GM12878 (cell line): ENCODE measurements at regions not wholly inside any gene's neighbourhood (a gene's known extent, or its start where the extent isn't known, plus 50 kb on each side); places are given as distances from the start of the nearest gene placed in this dataset.
A peak's percentile ranks its signal among the peaks of the same experiment; 100 is the strongest.

ENCODE experiments used
- ATAC-seq: fragments of 200-7000 bp; cut with Tn5 transposase; 3 replicates; pipeline ENCODE4 v1.9.1; 2020; ENCODE audit warnings: mild to moderate bottlenecking, moderate library complexity
- BruUV-seq: library from RNA; stranded (reverse); fragments of 400-500 nt; replicated peaks from 2 replicates; lab custom pipeline; 2021; lab: Mats Ljungman, UMichigan
- CTCF ChIA-PET: fragments of 300-600 bp; sonication (Branson Sonifier 250); formaldehyde crosslinking; extraction: SDS; loops from one replicate; lab custom pipeline; 2021; ENCODE audit warnings: inconsistent platforms; lab: Yijun Ruan, JAX
- POLR2A ChIA-PET: fragments of 350-600 bp; formaldehyde crosslinking; extraction: SDS; loops from one replicate; lab custom pipeline; 2021; ENCODE audit warnings: inconsistent platforms; lab: Charles Lee
- RAD21 ChIA-PET: fragments of 300-600 bp; sonication (Branson Sonifier 250); formaldehyde crosslinking; loops from one replicate; lab custom pipeline; 2023; ENCODE audit warnings: antibody characterized with exemption; ENCODE audit not compliant: unreplicated experiment; lab: Charles Lee
- SMC1A ChIA-PET: fragments of 300-600 bp; sonication (Branson Sonifier 250); formaldehyde crosslinking; loops from one replicate; lab custom pipeline; 2023; ENCODE audit not compliant: unreplicated experiment, uncharacterized antibody; lab: Charles Lee
- DNase-seq: peaks from one replicate; pipeline ENCODE4 v3.0.0-alpha.2; 2011; ENCODE audit warnings: low read depth, low spot score
- FAIRE-seq: peaks from 3 replicates; lab custom pipeline; 2011; peaks lifted over from hg19 to GRCh38; lab: Jason Lieb, UNC
- H2AFZ ChIP-seq: 2 replicates; pipeline ENCODE4 v1.6.0; 2011; ENCODE audit warnings: low read depth, low read length, control low read depth; ENCODE audit not compliant: control insufficient read depth
- H3K27ac ChIP-seq: 2 replicates; pipeline ENCODE4 v1.5.1; 2011; ENCODE audit warnings: control low read depth; ENCODE audit not compliant: control insufficient read depth, insufficient read depth
- H3K27me3 ChIP-seq, 2 experiments: replicated peaks in 1 of 2; 2 replicates each; pipeline versions ENCODE4 v1.6.0 to v1.6.1; 2011; ENCODE audit warnings: low read length in 1 of 2; ENCODE audit not compliant: control insufficient read depth in 2 of 2, insufficient read depth in 2 of 2
- H3K36me3 ChIP-seq, 2 experiments: 2 replicates each; pipeline ENCODE4 v1.5.1; 2011; ENCODE audit warnings: low read length in 1 of 2; ENCODE audit not compliant: control insufficient read depth in 2 of 2, insufficient read depth in 2 of 2
- H3K4me1 ChIP-seq: 2 replicates; pipeline ENCODE4 v1.6.1; 2011; ENCODE audit warnings: mild to moderate bottlenecking, low read length, moderate library complexity, mixed read lengths; ENCODE audit not compliant: control insufficient read depth, insufficient read depth
- H3K4me2 ChIP-seq: 2 replicates; pipeline ENCODE4 v1.6.0; 2011; ENCODE audit warnings: control low read depth; ENCODE audit not compliant: control insufficient read depth, insufficient read depth
- H3K4me3 ChIP-seq: fragments of 200-600 bp; sonication (generic); 2 replicates; pipeline ENCODE4 v1.5.1; 2016
- H3K79me2 ChIP-seq: 2 replicates; pipeline ENCODE4 v1.6.0; 2011; ENCODE audit warnings: low read length; ENCODE audit not compliant: control insufficient read depth, insufficient read depth
- H3K9ac ChIP-seq: 2 replicates; pipeline ENCODE4 v1.8.0; 2011; ENCODE audit warnings: low read length, control low read depth, mixed read lengths; ENCODE audit not compliant: control insufficient read depth, insufficient read depth
- H3K9me3 ChIP-seq: replicated peaks from 3 replicates; pipeline ENCODE4 v1.5.1; 2011; ENCODE audit warnings: mild to moderate bottlenecking, low read length; ENCODE audit not compliant: control insufficient read depth, insufficient read depth
- H4K20me1 ChIP-seq: 2 replicates; pipeline ENCODE4 v1.6.0; 2011; ENCODE audit not compliant: control insufficient read depth, insufficient read depth
- BACH1 ChIP-seq: fragments of 450-650 bp; IDR thresholded peaks from 2 replicates; pipeline ENCODE4 v1.6.1; 2017; ENCODE audit warnings: mild to moderate bottlenecking, borderline replicate concordance
- BHLHE40 ChIP-seq, 2 experiments: fragments of 450-650 bp in 1 of 2; IDR thresholded peaks; 2 replicates each; pipeline ENCODE4 v1.6.1; 2011 to 2017; ENCODE audit warnings: low read depth in 2 of 2, borderline replicate concordance in 1 of 2, improper control_type of control experiment in 1 of 2, low read length in 1 of 2, mild to moderate bottlenecking in 1 of 2
- BRCA1 ChIP-seq: IDR thresholded peaks from 2 replicates; pipeline ENCODE4 v1.6.1; 2011; ENCODE audit warnings: low read depth, low read length, improper control_type of control experiment
- CBX3 ChIP-seq: fragments of 200-600 bp; sonication (generic); IDR thresholded peaks from 2 replicates; pipeline ENCODE4 v1.6.1; 2016; ENCODE audit warnings: low read depth, borderline replicate concordance
- CREB1 ChIP-seq: IDR thresholded peaks from 2 replicates; pipeline ENCODE4 v1.6.1; 2012; ENCODE audit warnings: low read depth, mild to moderate bottlenecking, inconsistent platforms
- EP300 ChIP-seq, 2 experiments: fragments of 150-350 bp in 1 of 2; IDR thresholded peaks; 2 replicates each; pipeline ENCODE4 v1.6.1; 2011 to 2012; ENCODE audit warnings: low read depth in 2 of 2, low read length in 2 of 2, borderline replicate concordance in 1 of 2, improper control_type of control experiment in 1 of 2, inconsistent platforms in 1 of 2; ENCODE audit not compliant: control insufficient read depth in 1 of 2
- HCFC1 ChIP-seq: fragments of 150-350 bp; IDR thresholded peaks from 2 replicates; pipeline ENCODE4 v1.6.1; 2014; ENCODE audit warnings: low read length
- MTA2 ChIP-seq: fragments of 450-650 bp; IDR thresholded peaks from 2 replicates; pipeline ENCODE4 v1.6.1; 2016; ENCODE audit warnings: low read depth, mild to moderate bottlenecking, moderate library complexity
- NRF1 ChIP-seq: conservative IDR thresholded peaks from 2 replicates; pipeline ENCODE4 v1.6.1; 2011; ENCODE audit warnings: mild to moderate bottlenecking, low read depth, low read length, improper control_type of control experiment
- PBX3 ChIP-seq: IDR thresholded peaks from 2 replicates; pipeline ENCODE4 v1.6.1; 2011; ENCODE audit warnings: mild to moderate bottlenecking, low read depth, low read length, moderate library complexity; ENCODE audit not compliant: insufficient replicate concordance
- PKNOX1 ChIP-seq: fragments of 450-650 bp; IDR thresholded peaks from 2 replicates; pipeline ENCODE4 v1.6.1; 2016; ENCODE audit warnings: mild to moderate bottlenecking
- POU2F2 ChIP-seq: IDR thresholded peaks from 3 replicates; pipeline ENCODE4 v1.6.1; 2011; ENCODE audit warnings: low read depth, mild to moderate bottlenecking, low read length, borderline replicate concordance
- RAD51 ChIP-seq: fragments of 450-650 bp; IDR thresholded peaks from 2 replicates; pipeline ENCODE4 v1.6.1; 2016; ENCODE audit warnings: moderate library complexity, mild to moderate bottlenecking, inconsistent platforms
- RB1 ChIP-seq: fragments of 450-650 bp; formaldehyde crosslinking; IDR thresholded peaks from 2 replicates; pipeline ENCODE4 v1.6.1; 2017; ENCODE audit warnings: mild to moderate bottlenecking, borderline replicate concordance
- RELB ChIP-seq: fragments of 450-650 bp; IDR thresholded peaks from 2 replicates; pipeline ENCODE4 v1.6.1; 2017; ENCODE audit warnings: low read depth, mild to moderate bottlenecking, moderate library complexity
- SIN3A ChIP-seq: IDR thresholded peaks from 2 replicates; pipeline ENCODE4 v1.6.1; 2012; ENCODE audit warnings: low read depth, low read length, improper control_type of control experiment
- TAF1 ChIP-seq: IDR thresholded peaks from 2 replicates; pipeline ENCODE4 v1.6.1; 2011; ENCODE audit warnings: mild to moderate bottlenecking, low read depth, low read length, borderline replicate concordance
- TCF3 ChIP-seq: IDR thresholded peaks from 2 replicates; pipeline ENCODE4 v1.6.1; 2012; ENCODE audit warnings: low read depth, mild to moderate bottlenecking, low read length, borderline replicate concordance; ENCODE audit not compliant: insufficient read depth
- ZNF274 ChIP-seq: IDR thresholded peaks from one replicate; pipeline ENCODE4 v1.8.0; 2011; ENCODE audit not compliant: insufficient read length, insufficient read depth
- ZSCAN29 ChIP-seq: fragments of 450-650 bp; IDR thresholded peaks from 2 replicates; pipeline ENCODE4 v1.6.1; 2017; ENCODE audit warnings: mild to moderate bottlenecking, moderate library complexity
- WGBS: methylation state at CpG from one replicate; pipeline ENCODE4 v1.1.6; 2016; ENCODE audit warnings: low lambda C conversion rate; ENCODE audit not compliant: insufficient replicate concordance, insufficient coverage; ENCODE audit errors: missing lambda C conversion rate; 5-methylcytosine and 5-hydroxymethylcytosine counted together
- in situ Hi-C: fragments of 300-500 bp; cut with MboI; formaldehyde crosslinking; loops from 9 replicates; pipeline ENCODE4 v1.14.3; 2018; ENCODE audit warnings: mixed read lengths
- intact Hi-C: fragments of 100-400 bp; cut with micrococcal nuclease; formaldehyde crosslinking; loops from one replicate; pipeline ENCODE4 v1.14.2; 2022; ENCODE audit not compliant: unreplicated experiment

- SMC1A ChIA-PET: interaction anchor here (0.9 to 21.0 kb wide), 23 partner anchors 10 to 359 kb away, joined by 3 to 505 read pairs (median 4); partner anchors contain the start of gene SUB1
- H4K20me1 ChIP-seq: no peaks in the 10 kb centered on the region
- POLR2A ChIA-PET: interaction anchor here (0.6 to 4.3 kb wide), 10 partner anchors 13 to 67 kb away, joined by 3 to 36 read pairs (median 4); partner anchors contain the start of gene SUB1
- peak overlapping the region; percentile 70 for H2AFZ ChIP-seq
- peak overlapping the region; percentile 77 for H3K27ac ChIP-seq
- BruUV-seq: TSS peak; percentile 95
- H3K9me3 ChIP-seq: no peaks in the 10 kb centered on the region
- H3K4me3 ChIP-seq: peak overlapping the region; percentile 70
- H3K4me1 ChIP-seq: peaks cover 33% of the 10 kb centered on the region
- no peaks in the 10 kb centered on the region for H3K36me3 ChIP-seq
- peak; percentile 79 for ATAC-seq
- intact Hi-C loops (loop anchor here (1.0 kb wide), 3 partner anchors 41 to 54 kb away; no protein-coding TSS in a partner anchor), in situ Hi-C loops (no loop called here)
- H3K27me3 ChIP-seq: no peaks in the 10 kb centered on the region
- RAD21 ChIA-PET: interaction anchor here (0.7 to 13.0 kb wide), 16 partner anchors 10 to 1403 kb away, joined by 3 to 355 read pairs (median 4); partner anchors contain the start of gene SUB1
- H3K79me2 ChIP-seq: peaks cover 2% of the 10 kb centered on the region; the same call in 1 of the 2 replicates
- FAIRE-seq: no peak
- DNase-seq: peak; percentile 60
- CTCF ChIA-PET: interaction anchor here (0.6 to 10.5 kb wide), 17 partner anchors 8 to 299 kb away, joined by 3 to 134 read pairs (median 5); partner anchors contain the start of gene SUB1
- H3K4me2 ChIP-seq: peak overlapping the region; percentile 84
- 3% methylated on average over 8 of the region's 8 CpGs for WGBS
- peak overlapping the region; percentile 69 for H3K9ac ChIP-seq
- TF ChIP-seq PBX3 (peak; percentile 10), ZSCAN29 (no peak), TCF3 (no peak), CREB1 (peak; percentile 48; the same call in 1 of the 2 replicates), RB1 (0 out of 2 replicates have a peak, but pooled peaks have one; percentile 19), ZNF274 (no peak), NRF1 (no peak), TAF1 (0 out of 2 replicates have a peak, but pooled peaks have one; percentile 49), RELB (peak; percentile 80), CBX3 (no peak), SIN3A (no peak), BACH1 (no peak), EP300 (IDR thresholded peaks at IDR 0.05; ENCODE audit: borderline replicate concordance in 1 of 2, control insufficient read depth in 1 of 2, low read depth in 2 of 2, low read length in 2 of 2) (no peak), BHLHE40 (IDR thresholded peaks at IDR 0.05; ENCODE audit: borderline replicate concordance in 1 of 2, low read depth in 2 of 2, low read length in 1 of 2) (peak in 1 of 2 experiments; percentile 38; a peak in 1 of 4 replicates), HCFC1 (no peak; the same call in 1 of the 2 replicates), BRCA1 (no peak), PKNOX1 (peak; percentile 79), RAD51 (peak; percentile 81), POU2F2 (peak; percentile 50; the same call in 1 of the 3 replicates), MTA2 (0 out of 2 replicates have a peak, but pooled peaks have one; percentile 19)
These were observed 53.4 kb upstream of the SUB1 start for GRCh38 chr5:32531885-32532520.
